GM19467 (cell line): ENCODE measurements at regions not wholly inside any gene's neighbourhood (a gene's known extent, or its start where the extent isn't known, plus 50 kb on each side); places are given as distances from the start of the nearest gene placed in this dataset.

Source experiments
- ATAC-seq: cut with Tn5 transposase; IDR thresholded peaks from one replicate; pipeline ENCODE4 v1.9.1; 2021; ENCODE audit warnings: mild to moderate bottlenecking, moderate library complexity; ENCODE audit not compliant: unreplicated experiment

GRCh38 chr1:195150768-195151167 is 1457.5 kb downstream of the KCNT2 start:
- no peak for ATAC-seq

- ATAC-seq, result no peak
Measured at GRCh38 chr1:195141294-195141693, 1466.9 kb downstream of the KCNT2 start.

DNA sequence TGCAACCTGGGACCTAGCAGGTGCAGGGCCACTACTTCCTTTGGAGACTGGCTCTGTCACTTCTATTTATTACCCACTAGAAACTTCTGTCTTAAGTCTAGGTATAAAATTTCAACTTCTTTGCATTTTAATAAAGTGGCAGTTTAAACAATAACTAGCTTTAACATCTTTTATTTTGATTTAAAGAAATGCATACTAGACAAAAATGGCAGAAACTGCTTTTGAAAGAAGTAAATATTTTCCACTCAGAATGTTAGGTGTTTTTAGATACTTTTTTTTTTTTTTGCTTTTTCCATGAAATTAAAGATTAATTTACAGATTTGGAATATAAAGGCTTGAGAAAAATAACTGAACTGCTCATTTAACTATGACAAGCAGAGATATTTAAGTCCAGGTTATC is 1477.6 kb downstream of the KCNT2 start:
- no peak for ATAC-seq

GRCh38 chr1:195122497-195122896 is 1485.7 kb downstream of the KCNT2 start:
- ATAC-seq, result no peak

- no peak for ATAC-seq
Measured at GRCh38 chr1:195113471-195113870, 1494.8 kb downstream of the KCNT2 start.

GRCh38 chr1:195105773-195106172 is 1502.5 kb downstream of the KCNT2 start:
- no peak for ATAC-seq

GRCh38 chr1:195105281-195105680 is 1503.0 kb downstream of the KCNT2 start:
- ATAC-seq, result no peak

GRCh38 chr1:195097316-195097715 is 1510.9 kb downstream of the KCNT2 start:
- ATAC-seq, result no peak

GRCh38 chr1:195096051-195096521 is 1512.2 kb downstream of the KCNT2 start:
- no peak for ATAC-seq

GRCh38 chr1:195085196-195085595 is 1523.0 kb downstream of the KCNT2 start:
- ATAC-seq, result no peak

DNA sequence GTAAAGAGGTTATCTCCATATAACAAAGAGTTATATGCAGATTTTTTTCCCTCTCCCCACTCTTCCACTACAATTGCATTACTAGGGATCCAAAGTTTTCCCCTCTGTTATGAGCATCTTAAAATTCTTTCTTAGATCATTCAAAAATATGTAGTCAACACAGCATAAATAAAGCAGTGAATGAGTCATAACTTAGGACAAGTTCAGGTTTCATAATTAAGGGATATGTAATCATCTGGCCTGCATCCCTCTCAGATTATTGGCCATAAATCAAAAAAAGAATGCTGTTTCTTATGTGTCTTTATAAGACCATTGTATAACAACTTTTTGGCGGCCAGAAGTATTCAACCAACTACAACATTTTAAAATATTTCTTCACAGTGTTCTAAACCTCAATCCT is 1526.1 kb downstream of the KCNT2 start:
- no peak for ATAC-seq

- ATAC-seq, result no peak
Measured at GRCh38 chr1:195076682-195077081, 1531.6 kb downstream of the KCNT2 start.

- no peak for ATAC-seq
Measured at GRCh38 chr1:195075973-195076372, 1532.3 kb downstream of the KCNT2 start.

DNA sequence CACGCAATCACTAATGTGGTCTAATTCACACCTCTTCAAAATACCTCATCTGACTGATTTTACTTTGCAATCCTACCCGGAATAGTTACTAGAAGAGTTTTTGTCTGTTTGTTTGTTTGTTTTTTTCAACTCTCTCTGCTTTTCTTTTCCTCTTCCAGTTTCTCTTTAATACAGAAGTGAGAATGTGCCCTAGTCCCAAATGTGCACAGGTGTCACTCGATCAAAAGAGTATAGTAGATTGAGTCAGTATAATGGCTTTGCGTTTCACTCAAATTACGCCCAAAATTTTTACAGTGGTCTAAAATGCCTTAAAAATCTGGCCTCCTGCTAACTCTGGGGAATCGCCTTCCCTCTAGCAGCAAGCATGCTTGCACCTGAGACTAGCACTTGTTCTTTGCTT is 1536.8 kb downstream of the KCNT2 start:
- ATAC-seq, result no peak

DNA sequence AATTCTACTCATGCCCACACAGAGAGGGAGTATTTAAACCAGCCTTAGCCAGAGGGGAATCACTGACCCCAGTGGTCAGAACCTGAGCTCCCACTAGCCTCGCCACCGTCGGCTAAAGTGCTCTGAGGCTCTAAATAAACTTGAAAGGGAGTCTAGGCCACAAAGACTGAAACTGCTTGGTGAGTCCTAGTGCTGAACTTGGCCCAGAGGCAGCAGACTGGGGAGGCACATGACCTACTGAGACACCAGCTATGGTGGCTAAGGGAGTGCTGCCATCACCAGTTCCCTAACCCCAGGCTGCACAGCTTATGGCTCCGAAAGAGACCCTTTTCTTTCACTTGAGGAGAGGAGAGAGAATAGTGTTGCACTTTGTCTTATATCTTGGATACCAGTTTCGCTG is 1542.8 kb downstream of the KCNT2 start:
- ATAC-seq, result no peak

DNA sequence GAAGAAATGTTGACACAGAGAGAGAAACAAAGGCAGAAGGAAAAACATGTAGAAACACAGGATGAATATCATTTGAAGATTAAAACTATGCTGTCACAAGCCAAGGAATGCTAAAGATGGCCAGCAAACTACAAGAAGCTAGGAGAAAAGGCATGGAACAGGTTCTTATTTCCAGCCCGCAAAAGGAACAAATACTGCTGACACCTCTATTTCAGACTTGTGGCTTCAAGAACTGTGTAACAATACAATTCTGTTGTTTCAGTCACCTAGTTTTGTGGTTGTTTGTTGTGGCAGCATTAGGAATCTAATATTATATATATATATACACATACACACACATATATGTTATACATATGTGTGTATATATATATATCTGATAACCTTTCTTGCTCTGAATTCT is 1543.9 kb downstream of the KCNT2 start:
- no peak for ATAC-seq

DNA sequence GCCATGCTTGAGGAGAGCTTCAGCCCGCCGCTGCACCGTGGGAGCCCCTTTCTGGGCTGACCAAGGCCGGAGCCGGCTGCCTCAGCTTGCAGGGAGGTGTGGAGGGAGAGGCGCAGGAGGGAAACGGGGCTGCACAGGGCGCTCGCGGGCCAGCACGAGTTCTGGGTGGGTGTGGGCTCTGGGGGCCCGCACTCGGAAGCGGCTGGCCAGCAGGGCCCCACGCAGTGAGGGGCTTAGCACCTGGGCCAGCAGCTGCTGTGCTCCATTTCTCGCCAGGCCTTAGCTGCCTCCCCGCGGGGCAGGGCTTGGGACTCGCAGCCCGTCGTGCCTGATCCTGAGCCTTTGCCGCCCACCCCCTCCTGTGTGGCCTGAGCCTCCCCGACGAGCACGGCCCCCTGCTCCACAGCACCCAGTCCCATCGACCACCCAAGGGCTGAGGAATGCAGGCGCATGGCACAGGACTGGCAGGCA is 1554.0 kb downstream of the KCNT2 start:
- ATAC-seq, result no peak

- ATAC-seq, result peak; percentile 71
Measured at GRCh38 chr1:195053478-195053877, 1554.8 kb downstream of the KCNT2 start.

DNA sequence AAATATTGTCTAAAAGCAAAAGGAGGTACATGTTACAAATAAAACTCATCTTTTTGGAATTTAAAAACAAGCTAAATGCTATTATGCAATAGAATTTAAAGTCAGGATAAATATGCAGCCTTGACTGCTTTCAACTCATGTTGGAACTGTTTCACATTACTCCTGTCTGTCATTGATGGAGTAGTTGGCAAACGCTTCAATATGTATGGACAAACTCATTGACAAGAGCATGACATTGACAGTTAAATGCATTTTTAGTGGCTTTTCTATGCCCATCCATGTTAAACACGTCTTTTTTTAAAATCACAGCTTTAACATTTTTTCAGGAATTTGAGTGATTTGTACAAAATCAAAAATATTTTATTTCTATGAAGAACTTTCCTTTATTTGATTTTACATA is 1560.5 kb downstream of the KCNT2 start:
- no peak for ATAC-seq

DNA sequence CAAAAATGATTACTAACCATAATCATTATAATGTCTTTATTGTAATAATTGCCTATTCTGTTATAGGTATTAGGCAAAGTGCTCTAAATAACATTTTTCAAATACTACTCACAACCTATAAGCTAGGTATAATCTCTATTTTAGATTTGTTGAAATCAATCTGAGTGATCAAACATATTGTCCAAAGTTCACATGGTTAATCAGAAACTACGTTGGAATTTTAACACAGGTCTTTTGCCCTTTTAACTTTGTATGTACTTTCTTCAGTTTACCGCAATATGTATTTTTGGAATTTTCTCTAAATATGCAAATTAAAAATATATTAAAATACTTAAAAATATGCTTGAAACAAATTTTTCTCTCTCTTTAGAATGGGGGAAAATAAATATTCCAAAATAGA is 1563.2 kb downstream of the KCNT2 start:
- ATAC-seq, result no peak

DNA sequence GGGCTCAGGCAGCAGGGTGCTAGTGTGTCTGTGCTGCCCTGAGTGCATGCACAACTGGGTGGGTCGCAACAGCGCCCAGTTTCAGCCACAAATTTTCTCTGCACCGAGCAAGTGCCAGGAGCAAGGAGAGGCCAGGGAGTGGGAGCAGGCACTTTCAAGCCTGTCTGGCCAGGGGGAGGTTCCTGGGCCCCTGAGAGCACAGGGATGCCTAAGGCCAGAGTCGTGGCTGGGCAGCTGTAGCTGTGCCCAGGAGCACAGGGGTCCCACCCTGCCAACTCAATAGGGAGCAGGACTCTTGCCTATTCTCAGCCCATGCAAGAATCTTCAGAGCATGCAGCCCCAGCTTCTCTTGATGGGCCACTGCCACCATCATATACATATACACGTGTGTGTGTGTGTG is 1577.4 kb downstream of the KCNT2 start:
- no peak for ATAC-seq

- no peak for ATAC-seq
Measured at GRCh38 chr1:195026792-195027191, 1581.4 kb downstream of the KCNT2 start.

- ATAC-seq, result no peak
Measured at GRCh38 chr1:195019385-195019784, 1588.9 kb downstream of the KCNT2 start.

- ATAC-seq, result no peak
Measured at GRCh38 chr1:195012995-195013394, 1595.2 kb downstream of the KCNT2 start.
